ENCODE measurements at regions not wholly inside any gene's neighbourhood (a gene's known extent, or its start where the extent isn't known, plus 50 kb on each side); places are given as distances from the start of the nearest gene placed in this dataset.

DNA sequence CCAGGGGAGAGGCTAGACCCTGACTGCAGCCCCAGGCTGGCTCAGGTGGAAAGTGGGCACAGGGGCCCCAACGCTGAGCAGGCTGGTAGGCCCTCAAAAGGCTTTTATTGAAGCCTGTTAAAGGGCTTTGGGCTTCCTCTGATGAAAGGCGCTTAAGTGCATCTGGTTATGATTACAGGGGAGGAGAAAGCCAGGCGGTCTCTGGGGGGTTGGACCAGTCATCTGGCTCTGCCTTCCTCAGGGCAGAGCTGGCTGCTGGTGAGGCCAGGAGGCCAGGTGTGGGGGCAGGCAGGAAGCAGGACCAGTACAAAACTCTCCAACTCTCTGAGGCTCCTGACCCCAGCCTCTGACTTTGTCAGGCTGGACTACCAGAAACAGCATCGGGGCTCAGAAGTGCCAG is 68.8 kb upstream of the BCOR start:
- peaks cover 51% of the 10 kb centered on the region for H3K27me3 ChIP-seq (ENCODE audit: control insufficient read depth, insufficient read depth, low read length, poor library complexity, severe bottlenecking)
- peaks cover 16% of the 10 kb centered on the region for H3K4me1 ChIP-seq (ENCODE audit: control insufficient read depth, insufficient read depth, low read length)
- H3K4me3 ChIP-seq (ENCODE audit: insufficient read depth, low read depth, low read length), result no peak overlapping the region
- 36 to 37% methylated on average over 4 of the region's 4 CpGs for WGBS, 2 experiments
- no peaks in the 10 kb centered on the region for H3K36me3 ChIP-seq (ENCODE audit: control insufficient read depth, insufficient read depth, low read length)
- no peak overlapping the region for H3K27ac ChIP-seq (ENCODE audit: insufficient read depth, low read depth, low read length, poor library complexity, severe bottlenecking)
- no peaks in the 10 kb centered on the region for H3K9me3 ChIP-seq (ENCODE audit: control insufficient read depth, low read length)

DNA sequence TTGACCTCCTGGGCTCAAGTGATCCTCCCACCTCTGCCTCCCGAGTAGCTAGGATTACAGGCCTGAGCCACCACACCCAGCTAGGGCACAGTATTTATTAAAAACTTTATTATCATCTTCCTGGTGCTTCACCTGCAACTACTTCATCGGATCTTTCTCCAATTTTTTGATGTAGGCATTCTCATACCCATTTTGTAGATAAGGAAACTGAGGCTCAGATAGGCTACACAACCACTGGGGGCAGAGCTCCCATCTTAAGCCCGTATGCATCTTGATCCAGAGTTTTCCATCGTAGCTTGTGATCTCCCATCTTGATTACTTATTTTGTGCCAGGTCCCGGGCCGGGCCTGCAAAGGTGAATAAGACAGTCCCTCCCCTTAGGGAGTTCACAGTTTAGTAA is 68.1 kb upstream of the BCOR start:
- Histone ChIP-seq H3K27me3 (ENCODE audit: control insufficient read depth, insufficient read depth, low read length, poor library complexity, severe bottlenecking) (peaks cover 44% of the 10 kb centered on the region), H3K4me1 (ENCODE audit: control insufficient read depth, insufficient read depth, low read length) (peaks cover 10% of the 10 kb centered on the region)
- 95 to 96% methylated on average over 6 of the region's 6 CpGs for WGBS, 2 experiments

DNA sequence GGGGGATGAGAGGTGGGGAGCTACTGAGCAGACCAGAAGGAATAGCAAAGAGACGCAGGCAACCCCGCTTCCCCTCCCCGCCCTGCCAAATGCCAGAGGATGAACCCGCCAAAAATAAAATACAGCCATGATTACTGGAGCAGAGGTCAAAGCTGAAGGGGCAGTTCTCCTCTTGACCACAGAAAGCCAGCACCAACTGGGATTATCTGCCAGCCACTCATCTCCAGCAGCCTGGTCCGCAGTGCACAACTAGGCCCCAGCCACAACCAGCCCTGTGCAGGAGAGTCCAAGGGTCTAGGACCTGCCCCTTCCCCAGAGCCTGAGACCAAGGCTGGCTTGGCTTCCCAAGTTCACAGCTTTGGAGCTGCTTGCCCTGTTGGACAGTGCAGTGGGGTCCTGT is 67.4 kb upstream of the BCOR start:
- Histone ChIP-seq H3K27ac (ENCODE audit: insufficient read depth, low read depth, low read length, poor library complexity, severe bottlenecking) (no peak overlapping the region), H3K4me3 (ENCODE audit: insufficient read depth, low read depth, low read length) (no peak overlapping the region), H3K27me3 (ENCODE audit: control insufficient read depth, insufficient read depth, low read length, poor library complexity, severe bottlenecking) (peaks cover 37% of the 10 kb centered on the region), H3K36me3 (ENCODE audit: control insufficient read depth, insufficient read depth, low read length) (no peaks in the 10 kb centered on the region), H3K9me3 (ENCODE audit: control insufficient read depth, low read length) (no peaks in the 10 kb centered on the region), H3K4me1 (ENCODE audit: control insufficient read depth, insufficient read depth, low read length) (peaks cover 9% of the 10 kb centered on the region)
- WGBS, 2 experiments, result 84 to 93% methylated on average over 5 of the region's 5 CpGs

More for the DNA sequence above, 68.1 kb upstream of the BCOR start:
- Histone ChIP-seq H3K36me3 (ENCODE audit: control insufficient read depth, insufficient read depth, low read length) (no peaks in the 10 kb centered on the region), H3K4me3 (ENCODE audit: insufficient read depth, low read depth, low read length) (no peak overlapping the region), H3K27ac (ENCODE audit: insufficient read depth, low read depth, low read length, poor library complexity, severe bottlenecking) (no peak overlapping the region), H3K9me3 (ENCODE audit: control insufficient read depth, low read length) (no peaks in the 10 kb centered on the region)

GRCh38 chrX:40164751-40165150 is 67.0 kb upstream of the BCOR start:
- H3K36me3 ChIP-seq (ENCODE audit: control insufficient read depth, insufficient read depth, low read length), result no peaks in the 10 kb centered on the region
- H3K9me3 ChIP-seq (ENCODE audit: control insufficient read depth, low read length), result no peaks in the 10 kb centered on the region
- peaks cover 9% of the 10 kb centered on the region for H3K4me1 ChIP-seq (ENCODE audit: control insufficient read depth, insufficient read depth, low read length)
- 35 to 44% methylated on average over 2 to 3 of the region's 3 CpGs for WGBS, 2 experiments
- no peak overlapping the region for H3K27ac ChIP-seq (ENCODE audit: insufficient read depth, low read depth, low read length, poor library complexity, severe bottlenecking)
- H3K27me3 ChIP-seq (ENCODE audit: control insufficient read depth, insufficient read depth, low read length, poor library complexity, severe bottlenecking), result peaks cover 33% of the 10 kb centered on the region
- no peak overlapping the region for H3K4me3 ChIP-seq (ENCODE audit: insufficient read depth, low read depth, low read length)

DNA sequence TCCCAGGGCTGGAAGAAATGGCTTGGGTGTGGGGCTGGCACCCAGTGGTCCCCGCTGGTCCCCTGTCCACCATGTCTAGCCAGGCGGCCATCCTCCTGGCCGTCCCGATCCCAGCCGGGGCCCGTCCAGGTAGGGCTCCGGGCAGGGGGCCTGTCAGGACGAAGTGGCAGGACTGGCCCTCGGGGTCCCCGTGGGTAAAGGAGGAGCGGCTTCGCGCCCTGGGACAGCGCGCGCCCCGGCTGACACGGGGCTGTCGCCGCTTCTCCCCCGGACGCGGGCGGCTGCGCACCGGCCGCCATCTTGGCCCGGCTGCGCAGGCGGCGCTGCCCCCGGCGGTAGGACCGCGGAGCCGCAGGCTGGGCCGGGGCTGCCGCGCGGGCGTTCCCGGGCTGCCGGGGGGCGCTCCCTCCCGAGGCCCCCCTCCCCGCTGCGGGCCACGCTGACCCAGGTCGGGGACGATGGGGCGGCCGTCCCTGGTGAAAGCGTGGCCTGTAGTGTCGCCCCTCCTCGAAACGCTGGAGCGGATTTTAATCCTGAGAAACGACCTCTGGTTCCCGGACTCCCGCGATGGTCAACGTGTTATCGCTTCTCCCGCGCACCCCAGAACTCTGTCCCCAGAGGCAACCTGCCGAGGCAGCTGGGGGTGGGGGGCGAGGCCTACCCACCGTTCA is 60.4 kb upstream of the BCOR start:
- 1% methylated on average over 68 of the region's 68 CpGs for whole genome bisulfite sequencing, 2 experiments
- peak overlapping the region; percentile 40 for H3K4me3 ChIP-seq (ENCODE audit: insufficient read depth, low read depth, low read length)
- H3K9me3 ChIP-seq (ENCODE audit: control insufficient read depth, low read length), result no peaks in the 10 kb centered on the region
- H3K27me3 ChIP-seq (ENCODE audit: control insufficient read depth, insufficient read depth, low read length, poor library complexity, severe bottlenecking), result peaks cover 24% of the 10 kb centered on the region
- H3K4me1 ChIP-seq (ENCODE audit: control insufficient read depth, insufficient read depth, low read length), result peaks cover 4% of the 10 kb centered on the region
- no peak overlapping the region for H3K27ac ChIP-seq (ENCODE audit: insufficient read depth, low read depth, low read length, poor library complexity, severe bottlenecking)
- H3K36me3 ChIP-seq (ENCODE audit: control insufficient read depth, insufficient read depth, low read length), result no peaks in the 10 kb centered on the region

DNA sequence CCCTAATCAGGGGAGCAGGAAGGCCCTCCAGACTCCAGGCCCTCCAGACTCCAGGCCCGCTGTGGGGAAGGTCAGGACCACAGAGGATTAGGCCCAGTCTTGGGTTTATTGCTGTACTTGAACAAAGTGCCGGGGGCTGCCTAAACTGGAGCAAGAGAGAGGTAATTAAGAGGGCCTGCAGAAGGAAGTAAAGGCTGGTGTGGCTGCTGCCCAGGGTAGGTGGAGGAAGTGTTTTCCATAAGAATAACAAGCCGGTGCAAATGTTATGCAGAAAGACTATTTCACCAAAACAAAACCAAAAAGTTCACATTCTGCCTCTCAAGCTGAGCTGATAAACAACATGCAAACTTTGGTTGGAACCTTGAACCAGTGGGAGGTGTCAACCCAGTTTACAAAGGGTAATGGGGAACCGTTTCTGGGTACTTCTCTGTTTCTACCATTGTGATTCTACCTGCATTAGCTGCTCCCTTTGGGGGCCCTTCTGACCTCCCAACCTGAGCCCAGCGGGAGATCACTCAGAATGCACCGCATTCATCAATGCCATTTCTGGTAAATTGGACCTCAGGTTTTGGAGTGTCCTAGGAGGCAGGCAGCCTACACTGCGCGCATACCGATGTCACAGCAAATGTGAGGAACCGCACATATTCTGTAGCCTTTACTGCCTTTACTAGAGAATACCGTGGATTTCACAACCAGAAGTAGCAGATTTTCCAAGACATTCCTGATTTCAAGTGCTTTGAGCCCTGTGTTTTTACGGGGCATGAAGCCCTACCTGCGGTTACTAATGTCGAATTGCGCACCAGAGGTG is 59.7 kb upstream of the BCOR start:
- Histone ChIP-seq H3K27me3 (ENCODE audit: control insufficient read depth, insufficient read depth, low read length, poor library complexity, severe bottlenecking) (peaks cover 32% of the 10 kb centered on the region), H3K27ac (ENCODE audit: insufficient read depth, low read depth, low read length, poor library complexity, severe bottlenecking) (no peak overlapping the region), H3K36me3 (ENCODE audit: control insufficient read depth, insufficient read depth, low read length) (no peaks in the 10 kb centered on the region), H3K4me1 (ENCODE audit: control insufficient read depth, insufficient read depth, low read length) (peaks cover 4% of the 10 kb centered on the region), H3K4me3 (ENCODE audit: insufficient read depth, low read depth, low read length) (peak overlapping the region; percentile 40), H3K9me3 (ENCODE audit: control insufficient read depth, low read length) (no peaks in the 10 kb centered on the region)
- 5 to 6% methylated on average over 14 of the region's 15 CpGs for WGBS, 2 experiments

GRCh38 chrX:40156470-40157227 is 58.9 kb upstream of the BCOR start:
- H3K27me3 ChIP-seq (ENCODE audit: control insufficient read depth, insufficient read depth, low read length, poor library complexity, severe bottlenecking), result peaks cover 39% of the 10 kb centered on the region
- H3K4me3 ChIP-seq (ENCODE audit: insufficient read depth, low read depth, low read length), result no peak overlapping the region

GRCh38 chrX:40155589-40156469 is 58.1 kb upstream of the BCOR start:
- Histone ChIP-seq H3K27me3 (ENCODE audit: control insufficient read depth, insufficient read depth, low read length, poor library complexity, severe bottlenecking) (peaks cover 48% of the 10 kb centered on the region), H3K9me3 (ENCODE audit: control insufficient read depth, low read length) (no peaks in the 10 kb centered on the region), H3K4me1 (ENCODE audit: control insufficient read depth, insufficient read depth, low read length) (peaks cover 4% of the 10 kb centered on the region), H3K36me3 (ENCODE audit: control insufficient read depth, insufficient read depth, low read length) (no peaks in the 10 kb centered on the region), H3K27ac (ENCODE audit: insufficient read depth, low read depth, low read length, poor library complexity, severe bottlenecking) (no peak overlapping the region), H3K4me3 (ENCODE audit: insufficient read depth, low read depth, low read length) (peak overlapping the region; percentile 26)
- WGBS, 2 experiments, result 0% methylated on average over 71 to 72 of the region's 73 CpGs

More at GRCh38 chrX:40156470-40157227, 58.9 kb upstream of the BCOR start:
- Histone ChIP-seq H3K27ac (ENCODE audit: insufficient read depth, low read depth, low read length, poor library complexity, severe bottlenecking) (no peak overlapping the region), H3K4me1 (ENCODE audit: control insufficient read depth, insufficient read depth, low read length) (peaks cover 4% of the 10 kb centered on the region), H3K9me3 (ENCODE audit: control insufficient read depth, low read length) (no peaks in the 10 kb centered on the region), H3K36me3 (ENCODE audit: control insufficient read depth, insufficient read depth, low read length) (no peaks in the 10 kb centered on the region)
- 2 to 3% methylated on average over 41 of the region's 41 CpGs for WGBS, 2 experiments

- Histone ChIP-seq H3K9me3 (ENCODE audit: control insufficient read depth, low read length) (no peaks in the 10 kb centered on the region), H3K4me1 (ENCODE audit: control insufficient read depth, insufficient read depth, low read length) (peaks cover 4% of the 10 kb centered on the region), H3K27me3 (ENCODE audit: control insufficient read depth, insufficient read depth, low read length, poor library complexity, severe bottlenecking) (peaks cover 56% of the 10 kb centered on the region), H3K27ac (ENCODE audit: insufficient read depth, low read depth, low read length, poor library complexity, severe bottlenecking) (peak overlapping the region; percentile 72), H3K4me3 (ENCODE audit: insufficient read depth, low read depth, low read length) (peak overlapping the region; percentile 26), H3K36me3 (ENCODE audit: control insufficient read depth, insufficient read depth, low read length) (no peaks in the 10 kb centered on the region)
- WGBS, 2 experiments, result 0 to 1% methylated on average over 55 to 68 of the region's 72 CpGs
These were observed 57.3 kb upstream of the BCOR start for GRCh38 chrX:40154853-40155588.
